HCT116 (cell line): ENCODE measurements at regions not wholly inside any gene's neighbourhood (a gene's known extent, or its start where the extent isn't known, plus 50 kb on each side); places are given as distances from the start of the nearest gene placed in this dataset.

Experiments used
- ATAC-seq: fragments of 200-7000 bp; cut with Tn5 transposase; 2 replicates; pipeline ENCODE4 v1.9.1; 2020; ENCODE audit warnings: mild to moderate bottlenecking, moderate library complexity
- BruUV-seq: library from RNA; stranded (reverse); fragments of 400-500 nt; replicated peaks from 2 replicates; lab custom pipeline; 2021; lab: Mats Ljungman, UMichigan
- CTCF ChIA-PET: fragments of 300-600 bp; sonication (Branson Sonifier 250); formaldehyde crosslinking; loops from one replicate; lab custom pipeline; 2021; ENCODE audit warnings: antibody characterized with exemption; lab: Charles Lee
- POLR2A ChIA-PET: fragments of 300-600, 350-600 bp; sonication (Branson Sonifier 250); formaldehyde crosslinking; loops from one replicate; lab custom pipeline; 2021; ENCODE audit warnings: antibody characterized with exemption; lab: Charles Lee
- RAD21 ChIA-PET, 2 experiments: fragments of 300-600 bp; sonication (Branson Sonifier 250); formaldehyde crosslinking; loops; one replicate each; lab custom pipeline; 2023; ENCODE audit warnings: low total read pairs in 2 of 2; ENCODE audit not compliant: uncharacterized antibody in 2 of 2, unreplicated experiment in 2 of 2, low non-redundant PET in 1 of 2; lab: Charles Lee
- DNase-seq: peaks from one replicate; pipeline ENCODE4 v3.0.0-alpha.2; 2010; ENCODE audit warnings: low read depth, low spot score
- H2AFZ ChIP-seq: fragments of 200-600 bp; shearing (Covaris generic), sonication (generic); 2 replicates; pipeline ENCODE4 v1.6.1; 2017; ENCODE audit warnings: low read depth, mixed run types, mixed read lengths, antibody characterized with exemption, low read length; ENCODE audit not compliant: poor library complexity, severe bottlenecking
- H3K27ac ChIP-seq: 2 replicates; pipeline ENCODE4 v1.5.1; 2012; ENCODE audit warnings: low read depth, low read length
- H3K27me3 ChIP-seq: fragments of 200-600 bp; sonication (generic); 2 replicates; pipeline ENCODE4 v1.6.1; 2016; ENCODE audit warnings: mixed run types, low read length, mixed read lengths; ENCODE audit not compliant: insufficient read depth
- H3K36me3 ChIP-seq, 2 experiments: fragments of 200-500 bp in 1 of 2; fragments of 200-600 bp in 1 of 2; sonication (Bioruptor generic) in 1 of 2; sonication (generic) in 1 of 2; 2 replicates each; pipeline versions ENCODE4 v1.5.1 to v1.6.1; 2014 to 2016; ENCODE audit warnings: low read length in 2 of 2, inconsistent platforms in 1 of 2, mixed read lengths in 1 of 2, mixed run types in 1 of 2; ENCODE audit not compliant: insufficient read depth in 2 of 2, control insufficient read depth in 1 of 2
- H3K4me1 ChIP-seq, 2 experiments: fragments of 200-600 bp in 1 of 2; sonication (generic) in 1 of 2; 2 replicates each; pipeline versions ENCODE4 v1.5.1 to v1.6.1; 2012 to 2017; ENCODE audit warnings: low read length in 2 of 2, inconsistent platforms in 1 of 2, mild to moderate bottlenecking in 1 of 2, mixed read lengths in 1 of 2, mixed run types in 1 of 2, moderate library complexity in 1 of 2; ENCODE audit not compliant: insufficient read depth in 2 of 2, control insufficient read depth in 1 of 2
- H3K4me2 ChIP-seq: fragments of 200-600 bp; sonication (generic); 2 replicates; pipeline ENCODE4 v1.6.1; 2017; ENCODE audit warnings: mixed run types, low read length, mixed read lengths
- H3K4me3 ChIP-seq, 2 experiments: fragments of 200-600 bp in 1 of 2; sonication (generic) in 1 of 2; replicated peaks in 1 of 2; 2 replicates each; pipeline ENCODE4 v1.5.1; 2011 to 2016; ENCODE audit warnings: low read length in 2 of 2, control low read depth in 1 of 2, low read depth in 1 of 2, mild to moderate bottlenecking in 1 of 2, mixed read lengths in 1 of 2, mixed run types in 1 of 2
- H3K79me2 ChIP-seq: fragments of 200-600 bp; sonication (generic); 2 replicates; pipeline ENCODE4 v1.6.1; 2017; ENCODE audit warnings: mild to moderate bottlenecking, mixed run types, low read length, moderate library complexity, mixed read lengths; ENCODE audit not compliant: insufficient read depth
- H3K9ac ChIP-seq: fragments of 200-600 bp; sonication (generic); 2 replicates; pipeline ENCODE4 v1.6.1; 2016; ENCODE audit warnings: low read length, mixed read lengths
- H3K9me2 ChIP-seq: fragments of 200-600 bp; sonication (generic), shearing (Covaris generic); 2 replicates; pipeline ENCODE4 v1.6.1; 2017; ENCODE audit warnings: mixed run types, mild to moderate bottlenecking, moderate library complexity; ENCODE audit not compliant: insufficient read depth
- H3K9me3 ChIP-seq, 2 experiments: fragments of 200-500 bp in 1 of 2; fragments of 200-600 bp in 1 of 2; sonication (Bioruptor generic) in 1 of 2; sonication (generic) in 1 of 2; 2 replicates each; pipeline ENCODE4 v1.6.1; 2014 to 2017; ENCODE audit warnings: low read length in 2 of 2, mixed read lengths in 2 of 2, inconsistent platforms in 1 of 2, low read depth in 1 of 2, mild to moderate bottlenecking in 1 of 2, mixed run types in 1 of 2, moderate library complexity in 1 of 2; ENCODE audit not compliant: control insufficient read depth in 1 of 2, insufficient read depth in 1 of 2
- H4K20me1 ChIP-seq: fragments of 200-600 bp; sonication (generic), shearing (Covaris generic); 2 replicates; pipeline ENCODE4 v1.6.1; 2017; ENCODE audit warnings: mixed run types, mild to moderate bottlenecking, moderate library complexity; ENCODE audit not compliant: insufficient read depth
- ZFX ChIP-seq: fragments of 450-650 bp; IDR thresholded peaks from 2 replicates; pipeline ENCODE4 v1.6.1; 2017
- intact Hi-C: fragments of 100-400 bp; cut with micrococcal nuclease; formaldehyde crosslinking; loops from 2 replicates; pipeline ENCODE4 v1.10.0; 2022
- TF ChIP-seq, protein P1 (sequence below): IDR thresholded peaks from 2 replicates; pipeline ENCODE4 v1.6.1; 2012
- TF ChIP-seq, protein P2 (sequence below), 3 experiments: fragments of 200-600 bp in 1 of 3; sonication (generic) in 1 of 3; IDR thresholded peaks in 2 of 3; conservative IDR thresholded peaks in 1 of 3; 2 replicates each; pipeline ENCODE4 v1.5.1; 2012 to 2017; ENCODE audit warnings: low read depth in 2 of 3, low read length in 2 of 3, antibody characterized with exemption in 1 of 3, borderline replicate concordance in 1 of 3, control low read depth in 1 of 3, mild to moderate bottlenecking in 1 of 3, mixed read lengths in 1 of 3, mixed run types in 1 of 3, moderate library complexity in 1 of 3; ENCODE audit not compliant: insufficient read depth in 1 of 3

DNA sequence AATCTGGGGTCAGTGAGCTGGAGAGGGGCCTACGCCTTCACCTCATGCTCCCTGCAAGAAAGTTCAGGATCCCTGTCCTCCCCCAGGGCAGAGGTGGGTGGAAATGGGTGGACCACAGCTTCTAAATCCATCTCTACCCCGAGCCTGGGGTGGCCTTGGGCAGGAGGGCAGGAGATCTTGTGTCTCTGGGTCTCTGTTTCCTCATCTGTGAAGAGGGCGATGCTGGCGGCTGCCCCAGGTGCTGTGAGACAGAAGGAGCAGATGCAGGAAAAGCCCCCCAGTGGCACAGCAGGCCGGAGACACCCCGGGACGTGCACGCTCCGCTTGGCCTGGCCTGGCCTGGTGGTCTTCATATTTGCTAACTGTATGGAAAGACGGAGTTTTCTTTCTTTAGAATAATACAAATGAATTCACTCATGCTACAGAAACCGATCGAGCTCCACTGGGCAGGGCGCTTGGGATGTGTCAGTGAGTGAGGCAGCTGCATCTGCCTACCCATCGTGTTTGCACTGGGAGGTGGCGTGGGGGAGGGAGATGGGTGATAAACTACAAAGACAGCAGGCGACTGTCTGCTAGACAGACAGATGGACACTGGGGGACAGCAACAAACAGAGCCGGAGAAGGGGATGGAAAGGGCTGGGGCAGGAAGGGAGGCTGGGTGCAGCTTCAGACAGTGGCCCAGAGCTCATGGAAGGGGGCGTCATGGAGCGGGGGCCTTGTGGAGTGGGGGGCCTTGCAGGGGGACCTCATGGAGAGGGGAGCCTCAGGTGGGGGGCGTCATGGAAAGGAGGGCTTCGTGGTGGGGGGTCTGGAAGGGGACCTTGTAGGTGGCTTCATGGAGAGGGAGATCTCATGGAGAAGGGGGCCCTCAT lies 136.2 kb downstream of the CPZ start:
- Histone ChIP-seq H3K4me2 (no peak overlapping the region), H3K4me1 (no peaks in the 10 kb centered on the region), H3K27ac (no peak overlapping the region), H3K4me3 (no peak overlapping the region), H3K9ac (no peak overlapping the region), H3K36me3 (no peaks in the 10 kb centered on the region), H3K27me3 (no peaks in the 10 kb centered on the region), H3K9me2 (no peaks in the 10 kb centered on the region), H3K79me2 (no peaks in the 10 kb centered on the region), H2AFZ (no peak overlapping the region), H3K9me3 (0 out of 4 replicates have a peak, but pooled peaks cover 0 to 2% of the 10 kb centered on the region in 2 experiments), H4K20me1 (no peaks in the 10 kb centered on the region)
- TF ChIP-seq, protein P1, sequence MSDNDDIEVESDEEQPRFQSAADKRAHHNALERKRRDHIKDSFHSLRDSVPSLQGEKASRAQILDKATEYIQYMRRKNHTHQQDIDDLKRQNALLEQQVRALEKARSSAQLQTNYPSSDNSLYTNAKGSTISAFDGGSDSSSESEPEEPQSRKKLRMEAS: no peak
- TF ChIP-seq ZFX: no peak
- TF ChIP-seq, protein P2, sequence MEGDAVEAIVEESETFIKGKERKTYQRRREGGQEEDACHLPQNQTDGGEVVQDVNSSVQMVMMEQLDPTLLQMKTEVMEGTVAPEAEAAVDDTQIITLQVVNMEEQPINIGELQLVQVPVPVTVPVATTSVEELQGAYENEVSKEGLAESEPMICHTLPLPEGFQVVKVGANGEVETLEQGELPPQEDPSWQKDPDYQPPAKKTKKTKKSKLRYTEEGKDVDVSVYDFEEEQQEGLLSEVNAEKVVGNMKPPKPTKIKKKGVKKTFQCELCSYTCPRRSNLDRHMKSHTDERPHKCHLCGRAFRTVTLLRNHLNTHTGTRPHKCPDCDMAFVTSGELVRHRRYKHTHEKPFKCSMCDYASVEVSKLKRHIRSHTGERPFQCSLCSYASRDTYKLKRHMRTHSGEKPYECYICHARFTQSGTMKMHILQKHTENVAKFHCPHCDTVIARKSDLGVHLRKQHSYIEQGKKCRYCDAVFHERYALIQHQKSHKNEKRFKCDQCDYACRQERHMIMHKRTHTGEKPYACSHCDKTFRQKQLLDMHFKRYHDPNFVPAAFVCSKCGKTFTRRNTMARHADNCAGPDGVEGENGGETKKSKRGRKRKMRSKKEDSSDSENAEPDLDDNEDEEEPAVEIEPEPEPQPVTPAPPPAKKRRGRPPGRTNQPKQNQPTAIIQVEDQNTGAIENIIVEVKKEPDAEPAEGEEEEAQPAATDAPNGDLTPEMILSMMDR (IDR thresholded peaks at IDR 0.05 in 2 of 3, conservative IDR thresholded peaks at IDR 0.05 in 1 of 3; ENCODE audit: borderline replicate concordance in 1 of 3, insufficient read depth in 1 of 3, low read depth in 2 of 3, low read length in 2 of 3): no peak
- ChIA-PET POLR2A (no interaction called here), RAD21 (no interaction called here), CTCF (no interaction called here)
- no TSS peak for BruUV-seq
- ATAC-seq: no peak
- no peak for DNase-seq
- intact Hi-C loops: no loop called here
